ENCODE measurements at regions not wholly inside any gene's neighbourhood (a gene's known extent, or its start where the extent isn't known, plus 50 kb on each side); places are given as distances from the start of the nearest gene placed in this dataset.

DNA sequence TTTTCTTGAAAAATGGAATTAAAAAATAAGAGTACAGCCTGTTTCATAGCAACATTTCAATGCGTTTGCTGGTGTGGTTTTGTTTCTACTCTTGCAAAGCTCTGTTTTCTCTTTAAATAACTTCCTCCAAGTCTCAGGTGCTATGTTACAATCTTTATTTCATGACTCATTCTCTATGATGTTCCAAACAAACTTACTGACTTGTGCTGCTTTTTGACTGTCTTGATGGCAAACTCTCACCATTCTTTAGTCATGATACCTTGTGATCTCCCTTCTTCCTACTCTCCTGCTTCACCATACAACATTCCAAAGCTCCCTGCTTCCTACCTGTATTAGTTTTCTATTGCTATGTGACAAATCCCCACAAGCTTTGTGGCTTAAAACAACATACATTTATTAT lies 166.1 kb downstream of the C11orf91 start:
- TF ChIP-seq CTCF (conservative IDR thresholded peaks at IDR 0.05; ENCODE audit: low read depth, low read length) (no peak), EZH2phosphoT487 (IDR thresholded peaks at IDR 0.05; ENCODE audit: borderline replicate concordance, low read length) (no peak)

Data from PC-3 (cell line).